ENCODE measurements at regions not wholly inside any gene's neighbourhood (a gene's known extent, or its start where the extent isn't known, plus 50 kb on each side); places are given as distances from the start of the nearest gene placed in this dataset.

DNA sequence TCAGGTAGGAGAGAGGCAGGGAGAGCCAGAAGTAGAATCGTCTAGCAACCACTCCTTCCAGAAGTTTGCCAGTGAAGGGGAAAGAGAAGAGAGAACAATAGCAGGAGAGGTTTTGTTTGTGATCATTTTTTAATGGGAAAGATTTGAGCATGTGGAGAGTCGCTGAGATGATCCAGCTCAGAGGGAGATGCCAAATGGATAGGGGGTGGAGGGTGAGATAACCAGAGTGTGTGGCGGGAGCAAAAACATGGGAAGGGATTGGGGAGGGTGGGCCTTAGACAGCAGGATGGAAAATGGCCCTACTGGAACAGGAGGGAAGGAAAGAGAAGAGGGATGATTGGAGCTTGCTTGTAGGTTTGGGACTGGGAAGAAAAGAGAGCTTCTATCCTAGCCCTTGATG, 269.8 kb downstream of the GLI2 start:
- Histone ChIP-seq H3K27me3 (ENCODE audit: control insufficient read depth in 2 of 2, insufficient read depth in 2 of 2, low read length in 2 of 2) (peaks cover 2 to 3% of the 10 kb centered on the region in 2 experiments), H2AFZ (ENCODE audit: low read depth, low read length) (no peak overlapping the region), H3K4me2 (ENCODE audit: insufficient read depth, low read length) (no peak overlapping the region), H3K9me1 (replicated peaks; ENCODE audit: control insufficient read depth, extremely low read depth, insufficient read depth, low read length) (no peaks in the 10 kb centered on the region), H3K4me3 (replicated peaks in 1 of 3; ENCODE audit: insufficient read depth in 1 of 3, low read depth in 1 of 3, low read length in 3 of 3) (no peak overlapping the region), H3K36me3 (ENCODE audit: control insufficient read depth in 2 of 2, extremely low read depth in 1 of 2, insufficient read depth in 2 of 2, low read length in 2 of 2) (no peaks in the 10 kb centered on the region), H3K9ac (replicated peaks; ENCODE audit: extremely low read depth, insufficient read depth, low read length) (no peak overlapping the region), H4K20me1 (replicated peaks; ENCODE audit: control insufficient read depth, extremely low read depth, insufficient read depth, low read length) (no peaks in the 10 kb centered on the region), H3K9me3 (replicated peaks; ENCODE audit: control insufficient read depth, insufficient read depth, low read length) (no peaks in the 10 kb centered on the region), H3K79me2 (ENCODE audit: control insufficient read depth, insufficient read depth, low read length) (no peaks in the 10 kb centered on the region), H3K4me1 (ENCODE audit: control insufficient read depth, extremely low read depth, insufficient read depth, low read length) (no peaks in the 10 kb centered on the region), H3K27ac (ENCODE audit: insufficient read depth, low read depth, low read length) (no peak overlapping the region)
- DNase-seq (ENCODE audit: low read depth, low spot score) (no peak), FAIRE-seq (no peak)
- intact Hi-C loops (cut with micrococcal nuclease) = no loop called here
- no TSS peak for BruUV-seq (replicated peaks)
- dilution Hi-C loops (cut with MboI; ENCODE audit: extremely low pct_ligation_motif_present, low sequenced_read_pairs) = no loop called here
- POLR2A ChIA-PET = no interaction called here
- CTCF ChIA-PET = interaction anchor here (1.3 to 1.5 kb wide), 2 partner anchors 9 to 17 kb away, joined by 3 read pairs; no protein-coding TSS in a partner anchor
- no peak for TF ChIP-seq JUN (IDR thresholded peaks at IDR 0.05; ENCODE audit: borderline replicate concordance, insufficient read depth, insufficient read length, low read depth)
- TF ChIP-seq, protein P1, sequence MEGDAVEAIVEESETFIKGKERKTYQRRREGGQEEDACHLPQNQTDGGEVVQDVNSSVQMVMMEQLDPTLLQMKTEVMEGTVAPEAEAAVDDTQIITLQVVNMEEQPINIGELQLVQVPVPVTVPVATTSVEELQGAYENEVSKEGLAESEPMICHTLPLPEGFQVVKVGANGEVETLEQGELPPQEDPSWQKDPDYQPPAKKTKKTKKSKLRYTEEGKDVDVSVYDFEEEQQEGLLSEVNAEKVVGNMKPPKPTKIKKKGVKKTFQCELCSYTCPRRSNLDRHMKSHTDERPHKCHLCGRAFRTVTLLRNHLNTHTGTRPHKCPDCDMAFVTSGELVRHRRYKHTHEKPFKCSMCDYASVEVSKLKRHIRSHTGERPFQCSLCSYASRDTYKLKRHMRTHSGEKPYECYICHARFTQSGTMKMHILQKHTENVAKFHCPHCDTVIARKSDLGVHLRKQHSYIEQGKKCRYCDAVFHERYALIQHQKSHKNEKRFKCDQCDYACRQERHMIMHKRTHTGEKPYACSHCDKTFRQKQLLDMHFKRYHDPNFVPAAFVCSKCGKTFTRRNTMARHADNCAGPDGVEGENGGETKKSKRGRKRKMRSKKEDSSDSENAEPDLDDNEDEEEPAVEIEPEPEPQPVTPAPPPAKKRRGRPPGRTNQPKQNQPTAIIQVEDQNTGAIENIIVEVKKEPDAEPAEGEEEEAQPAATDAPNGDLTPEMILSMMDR (IDR thresholded peaks at IDR 0.05; ENCODE audit: extremely low read depth in 1 of 2, insufficient read depth in 1 of 2, low read depth in 1 of 2, low read length in 2 of 2) = no peak
- TF ChIP-seq POLR2AphosphoS5 (IDR thresholded peaks at IDR 0.05; ENCODE audit: insufficient read depth, low read depth, low read length) = no peak
- no peak for TF ChIP-seq GATA2 (IDR thresholded peaks at IDR 0.05; ENCODE audit: insufficient read depth, insufficient read length, low read depth, low read length)
- TF ChIP-seq MYC (IDR thresholded peaks at IDR 0.05; ENCODE audit: low read depth, low read length) = no peak
- no peak for TF ChIP-seq FOS (IDR thresholded peaks at IDR 0.05; ENCODE audit: borderline replicate concordance, insufficient read depth, low read length)
- no peak for TF ChIP-seq POLR2A (IDR thresholded peaks at IDR 0.05; ENCODE audit: low read depth, low read length)
